ENCODE measurements at regions not wholly inside any gene's neighbourhood (a gene's known extent, or its start where the extent isn't known, plus 50 kb on each side); places are given as distances from the start of the nearest gene placed in this dataset.

DNA sequence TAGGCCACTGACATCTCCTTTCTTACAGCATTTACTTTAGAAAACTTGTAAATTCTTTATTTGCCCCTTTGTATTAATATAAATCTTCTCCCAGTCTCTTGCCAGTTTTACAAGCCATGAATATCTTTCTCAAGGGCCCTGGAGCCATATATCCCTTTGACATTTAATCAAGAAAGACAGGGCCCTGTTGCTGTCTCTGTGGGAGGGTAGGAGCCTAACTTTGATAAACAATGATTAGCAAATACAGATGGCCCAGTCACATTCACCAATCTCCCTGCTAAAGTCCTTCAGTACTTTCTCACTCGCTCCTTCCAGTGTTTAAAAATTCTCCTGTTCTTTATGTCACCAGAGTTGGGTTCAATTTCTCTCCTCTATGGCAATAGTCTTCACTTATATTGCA lies 479.8 kb upstream of the USP15 start:
- intact Hi-C loops (cut with DNase I) = no loop called here
- TF ChIP-seq, protein P1, sequence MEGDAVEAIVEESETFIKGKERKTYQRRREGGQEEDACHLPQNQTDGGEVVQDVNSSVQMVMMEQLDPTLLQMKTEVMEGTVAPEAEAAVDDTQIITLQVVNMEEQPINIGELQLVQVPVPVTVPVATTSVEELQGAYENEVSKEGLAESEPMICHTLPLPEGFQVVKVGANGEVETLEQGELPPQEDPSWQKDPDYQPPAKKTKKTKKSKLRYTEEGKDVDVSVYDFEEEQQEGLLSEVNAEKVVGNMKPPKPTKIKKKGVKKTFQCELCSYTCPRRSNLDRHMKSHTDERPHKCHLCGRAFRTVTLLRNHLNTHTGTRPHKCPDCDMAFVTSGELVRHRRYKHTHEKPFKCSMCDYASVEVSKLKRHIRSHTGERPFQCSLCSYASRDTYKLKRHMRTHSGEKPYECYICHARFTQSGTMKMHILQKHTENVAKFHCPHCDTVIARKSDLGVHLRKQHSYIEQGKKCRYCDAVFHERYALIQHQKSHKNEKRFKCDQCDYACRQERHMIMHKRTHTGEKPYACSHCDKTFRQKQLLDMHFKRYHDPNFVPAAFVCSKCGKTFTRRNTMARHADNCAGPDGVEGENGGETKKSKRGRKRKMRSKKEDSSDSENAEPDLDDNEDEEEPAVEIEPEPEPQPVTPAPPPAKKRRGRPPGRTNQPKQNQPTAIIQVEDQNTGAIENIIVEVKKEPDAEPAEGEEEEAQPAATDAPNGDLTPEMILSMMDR (IDR thresholded peaks at IDR 0.05) = no peak

DNA sequence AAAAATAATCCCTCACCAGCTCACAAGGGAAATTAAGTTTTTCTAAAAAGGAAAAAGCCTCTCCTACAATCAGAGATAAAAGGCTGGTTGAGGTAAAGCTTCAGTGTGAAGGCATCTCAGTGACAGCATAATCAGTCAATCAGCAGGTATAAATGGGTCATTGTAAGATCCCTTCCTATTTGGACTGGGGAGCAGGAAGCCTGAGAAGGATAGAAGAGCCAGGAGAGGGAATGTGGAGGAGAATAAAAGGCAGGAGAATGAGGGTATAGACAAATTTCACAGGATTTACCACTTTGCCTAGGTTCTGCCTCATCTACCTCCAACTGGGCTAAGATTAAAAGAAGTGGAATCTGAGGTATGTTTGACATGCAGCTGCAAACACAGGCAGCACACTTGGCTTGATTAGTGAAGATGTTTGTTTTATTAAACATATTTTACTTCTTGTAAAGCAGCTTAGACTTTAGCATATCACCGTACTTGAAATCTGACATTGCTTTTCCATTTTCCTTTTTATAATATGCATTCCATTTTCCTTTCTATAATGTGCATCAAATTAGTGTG lies 479.1 kb upstream of the USP15 start:
- H3K9me3 ChIP-seq = no peaks in the 10 kb centered on the region
- TF ChIP-seq, protein P1 (IDR thresholded peaks at IDR 0.05) = no peak
- no peak for DNase-seq (ENCODE audit: low spot score in 2 of 2)
- intact Hi-C loops (cut with DNase I) = no loop called here
- H3K27ac ChIP-seq = no peak overlapping the region
- H3K4me3 ChIP-seq = no peak overlapping the region
- no peaks in the 10 kb centered on the region for H3K36me3 ChIP-seq
- no peaks in the 10 kb centered on the region for H3K27me3 ChIP-seq
- H3K4me1 ChIP-seq = no peaks in the 10 kb centered on the region

More for the DNA sequence above, 479.8 kb upstream of the USP15 start:
- H3K9me3 ChIP-seq = no peaks in the 10 kb centered on the region
- H3K4me1 ChIP-seq = no peaks in the 10 kb centered on the region
- no peak for DNase-seq (ENCODE audit: low spot score in 2 of 2)
- no peaks in the 10 kb centered on the region for H3K36me3 ChIP-seq
- no peak overlapping the region for H3K4me3 ChIP-seq
- no peaks in the 10 kb centered on the region for H3K27me3 ChIP-seq
- H3K27ac ChIP-seq = no peak overlapping the region

DNA sequence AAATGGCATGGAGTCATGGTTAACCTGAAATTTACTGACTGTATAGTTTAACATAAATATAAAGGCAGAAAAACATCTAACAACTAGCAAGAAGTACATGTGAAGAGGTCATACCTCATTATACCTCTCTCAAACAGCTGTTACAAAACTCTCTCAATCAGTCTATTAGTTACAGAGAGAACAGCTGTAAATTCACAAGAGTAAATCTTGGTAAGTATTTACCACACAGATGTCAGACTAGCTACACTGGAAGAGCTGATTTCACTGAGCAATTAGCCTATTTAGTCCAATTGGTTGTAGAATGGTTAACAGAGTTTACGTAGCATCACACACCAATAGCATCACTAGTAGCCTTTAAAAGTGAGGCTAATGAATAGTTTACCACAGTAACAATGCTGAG lies 463.4 kb upstream of the USP15 start:
- Histone ChIP-seq H3K27ac (no peak overlapping the region), H3K4me3 (no peak overlapping the region), H3K9me3 (no peaks in the 10 kb centered on the region), H3K4me1 (no peaks in the 10 kb centered on the region), H3K27me3 (no peaks in the 10 kb centered on the region), H3K36me3 (no peaks in the 10 kb centered on the region)
- intact Hi-C loops (cut with DNase I) = no loop called here
- TF ChIP-seq, protein P1 (IDR thresholded peaks at IDR 0.05) = no peak
- DNase-seq (ENCODE audit: low spot score in 2 of 2) = no peak

DNA sequence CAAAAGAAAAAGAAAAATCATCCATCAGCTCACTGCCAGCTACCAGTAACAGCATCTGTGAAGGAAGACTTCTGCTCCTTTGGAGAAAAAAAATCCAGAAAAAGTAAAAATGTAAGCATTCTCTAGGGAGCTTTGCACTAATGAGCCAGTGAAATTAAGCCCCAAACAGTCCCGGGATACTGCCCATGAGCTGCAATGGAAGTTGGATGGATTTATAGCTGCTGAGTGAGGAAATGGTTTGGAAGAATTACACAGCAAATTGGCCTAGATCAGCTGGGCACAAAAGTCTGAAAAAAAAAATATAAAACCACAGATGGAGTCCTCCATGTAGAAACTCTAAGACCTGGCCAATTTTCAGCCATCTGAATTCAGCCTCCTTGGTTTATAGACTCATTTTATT lies 462.9 kb upstream of the USP15 start:
- TF ChIP-seq, protein P1 (IDR thresholded peaks at IDR 0.05) = no peak
- Histone ChIP-seq H3K9me3 (no peaks in the 10 kb centered on the region), H3K4me3 (no peak overlapping the region), H3K27me3 (no peaks in the 10 kb centered on the region), H3K4me1 (no peaks in the 10 kb centered on the region), H3K27ac (no peak overlapping the region), H3K36me3 (no peaks in the 10 kb centered on the region)
- DNase-seq (ENCODE audit: low spot score in 2 of 2) = no peak
- intact Hi-C loops (cut with DNase I) = no loop called here

DNA sequence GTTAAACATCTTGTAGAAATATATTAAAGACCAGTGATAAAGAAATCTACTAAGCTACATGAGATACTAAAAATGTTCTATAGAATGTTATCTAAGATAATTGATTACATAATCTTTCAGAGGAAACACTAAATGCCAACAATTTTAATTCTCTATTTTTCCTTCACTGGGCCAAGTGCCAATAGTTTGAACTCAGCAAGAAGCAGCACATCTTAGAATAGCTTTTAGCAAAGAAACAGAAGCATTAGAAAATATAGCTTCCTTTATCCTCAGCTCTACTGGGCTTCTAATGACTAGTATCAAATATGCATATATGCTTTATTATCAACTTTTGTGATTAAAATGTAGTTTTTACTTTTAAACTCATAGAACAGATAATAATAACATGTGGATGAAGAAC lies 461.4 kb upstream of the USP15 start:
- Histone ChIP-seq H3K4me1 (no peaks in the 10 kb centered on the region), H3K36me3 (no peaks in the 10 kb centered on the region), H3K9me3 (no peaks in the 10 kb centered on the region), H3K27ac (no peak overlapping the region), H3K27me3 (no peaks in the 10 kb centered on the region), H3K4me3 (no peak overlapping the region)
- TF ChIP-seq, protein P1 (IDR thresholded peaks at IDR 0.05) = no peak
- DNase-seq (ENCODE audit: low spot score in 2 of 2) = no peak
- intact Hi-C loops (cut with DNase I) = loop anchor here (1.0 kb wide), 1 partner anchor 40 kb away; no protein-coding TSS in a partner anchor

DNA sequence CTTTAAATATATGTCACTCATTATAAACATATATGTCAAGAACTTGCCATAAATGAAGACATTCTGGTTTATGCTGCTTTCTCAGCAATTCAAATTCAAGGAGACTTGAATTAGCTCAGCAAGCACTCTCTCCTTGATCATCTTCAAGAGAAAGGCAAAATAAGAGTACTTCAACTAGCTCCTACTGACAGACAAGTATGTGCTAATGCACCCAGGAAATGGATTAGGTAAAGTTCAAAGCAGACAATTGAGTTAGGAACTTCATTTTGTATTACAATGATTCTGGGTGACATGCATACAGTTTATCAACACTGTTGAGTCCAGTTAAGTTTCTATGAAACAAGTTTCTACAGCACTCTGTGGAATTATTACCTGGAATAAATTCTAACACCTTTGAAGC lies 455.9 kb upstream of the USP15 start:
- no peaks in the 10 kb centered on the region for H3K27me3 ChIP-seq
- H3K9me3 ChIP-seq = no peaks in the 10 kb centered on the region
- no peak overlapping the region for H3K27ac ChIP-seq
- no peak for DNase-seq (ENCODE audit: low spot score in 2 of 2)
- no peak overlapping the region for H3K4me3 ChIP-seq
- TF ChIP-seq, protein P1 (IDR thresholded peaks at IDR 0.05) = no peak
- intact Hi-C loops (cut with DNase I) = no loop called here
- H3K4me1 ChIP-seq = no peaks in the 10 kb centered on the region
- no peaks in the 10 kb centered on the region for H3K36me3 ChIP-seq

All from ascending aorta (tissue), 2 donors.